ENCODE measurements at regions not wholly inside any gene's neighbourhood (a gene's known extent, or its start where the extent isn't known, plus 50 kb on each side); places are given as distances from the start of the nearest gene placed in this dataset.
"Not testable (repeated sequence)": the region's sequence is repeated elsewhere in the genome, so short reads cannot be mapped to it uniquely, and the experiment has no call there.

GRCh38 chr16:22656573-22656972 lies 145.9 kb downstream of the NPIPB5 start:
- not testable (repeated sequence) for H3K4me2 ChIP-seq (ENCODE audit: low read length, poor library complexity, severe bottlenecking); H4K8ac ChIP-seq (ENCODE audit: low read length); H2BK120ac ChIP-seq (ENCODE audit: low read depth, low read length); H3K27ac ChIP-seq (ENCODE audit: low read length, poor library complexity, severe bottlenecking); H3K4me1 ChIP-seq (ENCODE audit: control insufficient read depth, insufficient read depth, low read depth, low read length); H2BK12ac ChIP-seq (ENCODE audit: low read length in 2 of 2); H3K4ac ChIP-seq (ENCODE audit: low read depth in 1 of 2, low read length in 2 of 2); H3K23ac ChIP-seq (ENCODE audit: low read length in 2 of 2); H4K91ac ChIP-seq (ENCODE audit: low read length); H2BK15ac ChIP-seq (ENCODE audit: low read depth, poor library complexity, severe bottlenecking); H3K9ac ChIP-seq (ENCODE audit: low read length); H2AFZ ChIP-seq (ENCODE audit: low read depth, low read length); H3K14ac ChIP-seq (ENCODE audit: low read length in 2 of 2); H2BK5ac ChIP-seq (ENCODE audit: low read depth, low read length, poor library complexity, severe bottlenecking); H2AK5ac ChIP-seq (ENCODE audit: low read length, severe bottlenecking); H3K36me3 ChIP-seq (ENCODE audit: control insufficient read depth in 1 of 2, insufficient read depth in 2 of 2, low read depth in 1 of 2, low read length in 2 of 2); DNase-seq; H3K79me1 ChIP-seq (replicated peaks; ENCODE audit: low read length, poor library complexity, severe bottlenecking); H3K4me3 ChIP-seq (ENCODE audit: insufficient read depth in 1 of 2, low read depth in 1 of 2, low read length in 2 of 2); H3K18ac ChIP-seq (ENCODE audit: low read depth in 1 of 2, low read length in 2 of 2); H3K9me3 ChIP-seq (ENCODE audit: control insufficient read depth, low read length)
- H3K27me3 ChIP-seq (ENCODE audit: control insufficient read depth in 1 of 2, insufficient read depth in 1 of 2, low read length in 2 of 2), result peaks cover 0 to 20% of the 10 kb centered on the region in 2 experiments
- WGBS, result 83% methylated on average over 6 of the region's 9 CpGs

GRCh38 chr16:22659933-22660332 lies 149.2 kb downstream of the NPIPB5 start:
- H3K18ac ChIP-seq (ENCODE audit: low read depth in 1 of 2, low read length in 2 of 2), result no peak overlapping the region
- H4K8ac ChIP-seq (ENCODE audit: low read length), result no peak overlapping the region
- H3K14ac ChIP-seq (ENCODE audit: low read length in 2 of 2), result no peak overlapping the region
- H2AFZ ChIP-seq (ENCODE audit: low read depth, low read length), result no peak overlapping the region
- H3K27me3 ChIP-seq (ENCODE audit: control insufficient read depth in 1 of 2, insufficient read depth in 1 of 2, low read length in 2 of 2), result peaks cover 9 to 50% of the 10 kb centered on the region in 2 experiments
- no peak for DNase-seq
- H4K91ac ChIP-seq (ENCODE audit: low read length), result no peak overlapping the region
- no peaks in the 10 kb centered on the region for H3K4me1 ChIP-seq (ENCODE audit: control insufficient read depth, insufficient read depth, low read depth, low read length)
- no peak overlapping the region for H2BK15ac ChIP-seq (ENCODE audit: low read depth, poor library complexity, severe bottlenecking)
- no peaks in the 10 kb centered on the region for H3K79me1 ChIP-seq (replicated peaks; ENCODE audit: low read length, poor library complexity, severe bottlenecking)
- H2BK120ac ChIP-seq (ENCODE audit: low read depth, low read length), result no peak overlapping the region
- H3K36me3 ChIP-seq (ENCODE audit: control insufficient read depth in 1 of 2, insufficient read depth in 2 of 2, low read depth in 1 of 2, low read length in 2 of 2), result no peaks in the 10 kb centered on the region
- H2AK5ac ChIP-seq (ENCODE audit: low read length, severe bottlenecking), result no peak overlapping the region
- no peak overlapping the region for H3K4me2 ChIP-seq (ENCODE audit: low read length, poor library complexity, severe bottlenecking)
- H2BK12ac ChIP-seq (ENCODE audit: low read length in 2 of 2), result no peak overlapping the region
- H3K27ac ChIP-seq (ENCODE audit: low read length, poor library complexity, severe bottlenecking), result no peak overlapping the region
- no peak overlapping the region for H3K4me3 ChIP-seq (ENCODE audit: insufficient read depth in 1 of 2, low read depth in 1 of 2, low read length in 2 of 2)
- WGBS, result 81% methylated on average over 4 of the region's 4 CpGs
- peaks cover 10% of the 10 kb centered on the region for H3K9me3 ChIP-seq (ENCODE audit: control insufficient read depth, low read length)
- no peak overlapping the region for H3K4ac ChIP-seq (ENCODE audit: low read depth in 1 of 2, low read length in 2 of 2)
- no peak overlapping the region for H3K9ac ChIP-seq (ENCODE audit: low read length)
- no peak overlapping the region for H2BK5ac ChIP-seq (ENCODE audit: low read depth, low read length, poor library complexity, severe bottlenecking)
- no peak overlapping the region for H3K23ac ChIP-seq (ENCODE audit: low read length in 2 of 2)

GRCh38 chr16:22660441-22661160 lies 149.9 kb downstream of the NPIPB5 start:
- Histone ChIP-seq H3K27me3 (ENCODE audit: control insufficient read depth in 1 of 2, insufficient read depth in 1 of 2, low read length in 2 of 2) (peaks cover 13 to 57% of the 10 kb centered on the region in 2 experiments), H3K27ac (ENCODE audit: low read length, poor library complexity, severe bottlenecking) (no peak overlapping the region), H2BK120ac (ENCODE audit: low read depth, low read length) (no peak overlapping the region), H3K18ac (ENCODE audit: low read depth in 1 of 2, low read length in 2 of 2) (no peak overlapping the region), H3K23ac (ENCODE audit: low read length in 2 of 2) (no peak overlapping the region), H4K91ac (ENCODE audit: low read length) (no peak overlapping the region), H2BK15ac (ENCODE audit: low read depth, poor library complexity, severe bottlenecking) (no peak overlapping the region), H3K36me3 (ENCODE audit: control insufficient read depth in 1 of 2, insufficient read depth in 2 of 2, low read depth in 1 of 2, low read length in 2 of 2) (no peaks in the 10 kb centered on the region), H2BK5ac (ENCODE audit: low read depth, low read length, poor library complexity, severe bottlenecking) (no peak overlapping the region), H3K4me2 (ENCODE audit: low read length, poor library complexity, severe bottlenecking) (no peak overlapping the region), H2BK12ac (ENCODE audit: low read length in 2 of 2) (no peak overlapping the region), H3K4me1 (ENCODE audit: control insufficient read depth, insufficient read depth, low read depth, low read length) (no peaks in the 10 kb centered on the region), H2AK5ac (ENCODE audit: low read length, severe bottlenecking) (no peak overlapping the region), H3K4me3 (ENCODE audit: insufficient read depth in 1 of 2, low read depth in 1 of 2, low read length in 2 of 2) (no peak overlapping the region), H2AFZ (ENCODE audit: low read depth, low read length) (no peak overlapping the region), H3K9me3 (ENCODE audit: control insufficient read depth, low read length) (peaks cover 10% of the 10 kb centered on the region), H3K14ac (ENCODE audit: low read length in 2 of 2) (no peak overlapping the region), H3K9ac (ENCODE audit: low read length) (no peak overlapping the region), H3K79me1 (replicated peaks; ENCODE audit: low read length, poor library complexity, severe bottlenecking) (no peaks in the 10 kb centered on the region), H4K8ac (ENCODE audit: low read length) (no peak overlapping the region), H3K4ac (ENCODE audit: low read depth in 1 of 2, low read length in 2 of 2) (no peak overlapping the region)
- WGBS, result 87% methylated on average over 5 of the region's 5 CpGs
- DNase-seq, result no peak

- H3K4ac ChIP-seq (ENCODE audit: low read depth in 1 of 2, low read length in 2 of 2), result no peak overlapping the region
- no peak overlapping the region for H2AK5ac ChIP-seq (ENCODE audit: low read length, severe bottlenecking)
- H2BK12ac ChIP-seq (ENCODE audit: low read length in 2 of 2), result no peak overlapping the region
- H2BK15ac ChIP-seq (ENCODE audit: low read depth, poor library complexity, severe bottlenecking), result no peak overlapping the region
- H4K91ac ChIP-seq (ENCODE audit: low read length), result no peak overlapping the region
- H2BK5ac ChIP-seq (ENCODE audit: low read depth, low read length, poor library complexity, severe bottlenecking), result no peak overlapping the region
- 71% methylated on average over 6 of the region's 7 CpGs for WGBS
- H3K4me3 ChIP-seq (ENCODE audit: insufficient read depth in 1 of 2, low read depth in 1 of 2, low read length in 2 of 2), result no peak overlapping the region
- H2BK120ac ChIP-seq (ENCODE audit: low read depth, low read length), result no peak overlapping the region
- no peak overlapping the region for H4K8ac ChIP-seq (ENCODE audit: low read length)
- H3K18ac ChIP-seq (ENCODE audit: low read depth in 1 of 2, low read length in 2 of 2), result no peak overlapping the region
- H2AFZ ChIP-seq (ENCODE audit: low read depth, low read length), result no peak overlapping the region
- H3K14ac ChIP-seq (ENCODE audit: low read length in 2 of 2), result no peak overlapping the region
- H3K27ac ChIP-seq (ENCODE audit: low read length, poor library complexity, severe bottlenecking), result no peak overlapping the region
- H3K27me3 ChIP-seq (ENCODE audit: control insufficient read depth in 1 of 2, insufficient read depth in 1 of 2, low read length in 2 of 2), result peaks cover 16 to 63% of the 10 kb centered on the region in 2 experiments
- H3K23ac ChIP-seq (ENCODE audit: low read length in 2 of 2), result no peak overlapping the region
- peaks cover 10% of the 10 kb centered on the region for H3K9me3 ChIP-seq (ENCODE audit: control insufficient read depth, low read length)
- no peak overlapping the region for H3K4me2 ChIP-seq (ENCODE audit: low read length, poor library complexity, severe bottlenecking)
- H3K9ac ChIP-seq (ENCODE audit: low read length), result no peak overlapping the region
- no peaks in the 10 kb centered on the region for H3K4me1 ChIP-seq (ENCODE audit: control insufficient read depth, insufficient read depth, low read depth, low read length)
- no peaks in the 10 kb centered on the region for H3K79me1 ChIP-seq (replicated peaks; ENCODE audit: low read length, poor library complexity, severe bottlenecking)
- no peaks in the 10 kb centered on the region for H3K36me3 ChIP-seq (ENCODE audit: control insufficient read depth in 1 of 2, insufficient read depth in 2 of 2, low read depth in 1 of 2, low read length in 2 of 2)
- DNase-seq, result no peak
Measured at GRCh38 chr16:22661161-22661647, 150.5 kb downstream of the NPIPB5 start.

All from mesenchymal stem cell (in vitro differentiated cells and primary cell).